ENCODE measurements at regions not wholly inside any gene's neighbourhood (a gene's known extent, or its start where the extent isn't known, plus 50 kb on each side); places are given as distances from the start of the nearest gene placed in this dataset.

DNA sequence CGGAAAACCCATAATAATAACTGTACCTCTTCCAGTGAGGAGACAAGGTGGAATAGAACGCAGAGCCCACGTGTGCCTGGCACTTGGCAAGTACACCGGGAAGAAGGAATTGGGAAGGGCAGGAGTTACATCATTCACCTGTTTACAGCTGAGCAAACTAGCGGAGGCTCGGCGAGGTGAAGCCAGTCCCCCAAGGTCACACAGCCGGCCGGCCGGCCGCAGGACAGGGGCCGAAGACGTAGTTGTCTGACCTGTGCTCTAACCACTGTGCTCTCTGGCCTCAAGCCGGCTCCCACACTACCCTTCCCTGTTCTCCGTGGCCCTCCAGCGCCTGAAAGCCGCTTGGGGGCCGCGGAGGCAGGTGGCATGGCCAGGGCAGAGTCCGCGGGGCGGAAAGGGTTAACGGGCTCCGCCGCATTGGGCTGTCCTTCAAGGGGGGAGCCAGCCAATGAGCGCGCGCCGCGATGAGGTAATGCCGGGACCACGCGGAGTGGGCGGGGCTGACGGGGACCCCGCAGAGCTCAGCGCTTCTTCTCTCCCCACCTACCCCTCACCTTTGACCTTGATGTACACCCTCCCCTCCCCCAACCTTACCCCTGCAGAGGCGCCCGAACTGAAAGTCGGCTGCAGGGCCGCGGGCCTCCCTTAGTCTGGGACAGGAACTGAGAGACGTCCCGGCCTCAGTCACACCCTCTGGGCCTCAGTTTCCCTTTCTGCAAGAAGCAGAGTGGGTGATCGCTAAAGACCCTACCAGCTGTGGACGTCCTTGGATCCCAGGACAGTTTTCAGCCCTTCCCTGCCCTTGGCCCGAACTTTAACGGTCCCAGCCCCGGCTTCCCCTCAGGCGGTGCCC is 125.1 kb downstream of the C9orf50 start:
- intact Hi-C loops (cut with DNase I; ENCODE audit: low total_unique reads), result loop anchor here (5.0 kb wide), 1 partner anchor 106 kb away; no protein-coding TSS in a partner anchor
- peak; percentile 93 for DNase-seq
- WGBS, 5 donors, result 14 to 19% (median 15%) methylated on average over 44 to 50 of the region's 50 CpGs
- peak overlapping the region; percentile 24 to 74 (median 52) for H3K4me3 ChIP-seq
- H3K4me1 ChIP-seq, result peaks cover 26 to 76% (median 57%) of the 10 kb centered on the region in 6 donors
- TF ChIP-seq POLR2AphosphoS5 (IDR thresholded peaks at IDR 0.05) (peak; percentile 49 to 76 (median 74)), POLR2A (IDR thresholded peaks at IDR 0.05) (no peak)
- TF ChIP-seq, protein P1, sequence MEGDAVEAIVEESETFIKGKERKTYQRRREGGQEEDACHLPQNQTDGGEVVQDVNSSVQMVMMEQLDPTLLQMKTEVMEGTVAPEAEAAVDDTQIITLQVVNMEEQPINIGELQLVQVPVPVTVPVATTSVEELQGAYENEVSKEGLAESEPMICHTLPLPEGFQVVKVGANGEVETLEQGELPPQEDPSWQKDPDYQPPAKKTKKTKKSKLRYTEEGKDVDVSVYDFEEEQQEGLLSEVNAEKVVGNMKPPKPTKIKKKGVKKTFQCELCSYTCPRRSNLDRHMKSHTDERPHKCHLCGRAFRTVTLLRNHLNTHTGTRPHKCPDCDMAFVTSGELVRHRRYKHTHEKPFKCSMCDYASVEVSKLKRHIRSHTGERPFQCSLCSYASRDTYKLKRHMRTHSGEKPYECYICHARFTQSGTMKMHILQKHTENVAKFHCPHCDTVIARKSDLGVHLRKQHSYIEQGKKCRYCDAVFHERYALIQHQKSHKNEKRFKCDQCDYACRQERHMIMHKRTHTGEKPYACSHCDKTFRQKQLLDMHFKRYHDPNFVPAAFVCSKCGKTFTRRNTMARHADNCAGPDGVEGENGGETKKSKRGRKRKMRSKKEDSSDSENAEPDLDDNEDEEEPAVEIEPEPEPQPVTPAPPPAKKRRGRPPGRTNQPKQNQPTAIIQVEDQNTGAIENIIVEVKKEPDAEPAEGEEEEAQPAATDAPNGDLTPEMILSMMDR (IDR thresholded peaks at IDR 0.05 in 8 of 11, conservative IDR thresholded peaks at IDR 0.05 in 3 of 11), result peak in 1 of 11 experiments; percentile 5
- H3K27me3 ChIP-seq (replicated peaks in 1 of 7), result peaks cover 0 to 34% (median 6%) of the 10 kb centered on the region in 7 donors
- H3K36me3 ChIP-seq, result peaks cover 0 to 32% (median 2%) of the 10 kb centered on the region in 6 donors
- H3K9me3 ChIP-seq, result no peaks in the 10 kb centered on the region
- peak overlapping the region; percentile 81 to 92 (median 90) for H3K27ac ChIP-seq

DNA sequence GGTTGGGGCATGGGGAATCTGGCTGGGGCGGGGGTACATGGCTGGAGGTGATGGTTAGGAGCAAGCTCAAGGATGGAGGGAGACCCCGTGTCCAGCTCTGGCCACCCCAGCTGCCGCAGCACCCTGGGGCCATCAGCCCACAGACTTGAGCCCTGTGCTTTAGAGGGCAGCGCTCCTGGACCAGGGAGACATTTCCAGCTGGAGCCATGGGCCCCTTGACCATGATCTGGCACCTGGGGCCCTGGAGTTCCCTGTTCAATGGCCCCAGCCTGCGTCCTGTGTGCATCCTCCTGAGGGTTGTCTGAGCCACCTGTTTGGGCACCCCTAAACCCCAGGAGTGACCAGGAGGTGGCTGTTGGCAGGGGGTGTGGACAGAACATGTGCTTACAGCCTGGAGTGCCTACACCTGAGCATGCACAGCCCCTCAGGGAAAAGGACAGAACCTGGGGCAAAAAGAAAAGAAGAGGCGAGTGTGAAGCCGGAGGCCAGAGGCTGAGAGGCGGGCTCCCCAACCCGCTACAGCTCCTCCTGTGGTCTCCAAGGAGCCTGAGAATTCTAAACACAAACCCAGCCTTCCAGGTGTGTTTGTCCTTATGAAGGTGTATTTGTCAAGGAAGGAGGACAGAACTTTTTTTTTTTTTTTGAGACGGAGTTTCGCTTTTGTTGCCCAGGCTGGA is 126.7 kb downstream of the C9orf50 start:
- Histone ChIP-seq H3K27me3 (replicated peaks in 1 of 7) (peaks cover 0 to 34% (median 6%) of the 10 kb centered on the region in 7 donors), H3K4me3 (no peak overlapping the region), H3K4me1 (peaks cover 38 to 92% (median 72%) of the 10 kb centered on the region in 6 donors), H3K36me3 (peaks cover 0 to 33% (median 2%) of the 10 kb centered on the region in 6 donors), H3K27ac (peak overlapping the region in 5 of 8 donors; percentile 89 to 92 (median 91)), H3K9me3 (no peaks in the 10 kb centered on the region)
- 84 to 96% (median 89%) methylated on average over 8 to 11 of the region's 11 CpGs for WGBS, 5 donors
- TF ChIP-seq POLR2AphosphoS5 (IDR thresholded peaks at IDR 0.05) (no peak), POLR2A (IDR thresholded peaks at IDR 0.05) (no peak)
- TF ChIP-seq, protein P1 (IDR thresholded peaks at IDR 0.05 in 8 of 11, conservative IDR thresholded peaks at IDR 0.05 in 3 of 11), result no peak
- intact Hi-C loops (cut with DNase I; ENCODE audit: low total_unique reads), result no loop called here
- no peak for DNase-seq

DNA sequence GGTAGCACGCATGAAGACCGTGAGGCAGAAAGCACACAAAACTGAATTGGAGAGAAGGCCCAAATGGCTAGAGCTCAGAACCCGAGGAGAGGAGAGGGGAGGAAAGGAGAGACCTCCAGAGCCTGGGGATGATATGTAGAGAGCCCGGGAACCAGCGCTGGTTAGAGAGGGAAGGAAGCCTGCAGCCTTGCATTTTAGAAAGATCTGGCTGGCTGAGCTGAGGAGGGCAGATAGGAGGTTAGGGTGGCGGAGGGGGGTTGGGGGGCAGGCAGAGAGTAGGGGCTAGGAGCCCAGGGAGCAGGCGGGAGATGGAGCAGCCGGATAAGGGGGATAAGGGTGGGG is 127.2 kb downstream of the C9orf50 start:
- 80 to 91% (median 85%) methylated on average over 8 of the region's 8 CpGs for WGBS, 5 donors
- intact Hi-C loops (cut with DNase I; ENCODE audit: low total_unique reads), result no loop called here
- Histone ChIP-seq H3K4me3 (no peak overlapping the region), H3K27me3 (replicated peaks in 1 of 7) (peaks cover 0 to 34% (median 6%) of the 10 kb centered on the region in 7 donors), H3K9me3 (no peaks in the 10 kb centered on the region), H3K4me1 (peaks cover 38 to 94% (median 78%) of the 10 kb centered on the region in 6 donors), H3K36me3 (peaks cover 0 to 33% (median 2%) of the 10 kb centered on the region in 6 donors), H3K27ac (peak overlapping the region in 2 of 8 donors; percentile 91 to 92)
- TF ChIP-seq, protein P1 (IDR thresholded peaks at IDR 0.05 in 8 of 11, conservative IDR thresholded peaks at IDR 0.05 in 3 of 11), result no peak
- TF ChIP-seq POLR2AphosphoS5 (IDR thresholded peaks at IDR 0.05) (no peak), POLR2A (IDR thresholded peaks at IDR 0.05) (no peak)
- DNase-seq, result no peak
